PC-9 (cell line): ENCODE measurements at regions not wholly inside any gene's neighbourhood (a gene's known extent, or its start where the extent isn't known, plus 50 kb on each side); places are given as distances from the start of the nearest gene placed in this dataset.

Experiments used
- CTCF ChIP-seq: fragments of 200-600 bp; sonication (generic); conservative IDR thresholded peaks from 2 replicates; pipeline ENCODE4 v1.6.1; 2017; ENCODE audit warnings: mixed run types, antibody characterized with exemption, mild to moderate bottlenecking, moderate library complexity
- EZH2 ChIP-seq: fragments of 200-600 bp; sonication (generic); IDR thresholded peaks from 2 replicates; pipeline ENCODE4 v1.8.0; 2017; ENCODE audit warnings: antibody characterized with exemption, low read depth

- TF ChIP-seq CTCF (no peak), EZH2 (no peak)
Measured at GRCh38 chr2:21773168-21773567, 649.4 kb downstream of the TDRD15 start.
